Smooth muscle cell (in vitro differentiated cells): ENCODE measurements at regions not wholly inside any gene's neighbourhood (a gene's known extent, or its start where the extent isn't known, plus 50 kb on each side); places are given as distances from the start of the nearest gene placed in this dataset.

Experiments
- DNase-seq: peaks from one replicate; lab custom pipeline; 2025; ENCODE audit not compliant: unreplicated experiment; lab: John Stamatoyannopoulos, UW
- H2AFZ ChIP-seq: fragments of 200-600 bp; sonication (generic); 2 replicates; pipeline ENCODE4 v1.6.0; 2016; ENCODE audit warnings: antibody characterized with exemption, low read depth, mild to moderate bottlenecking
- H3F3A ChIP-seq: fragments of 200-600 bp; sonication (generic); 2 replicates; pipeline ENCODE4 v1.6.0; 2017; ENCODE audit warnings: antibody characterized with exemption, low read depth
- H3K27ac ChIP-seq: fragments of 200-600 bp; sonication (generic); 2 replicates; pipeline ENCODE4 v1.5.1; 2016; ENCODE audit warnings: low read depth, mild to moderate bottlenecking
- H3K27me3 ChIP-seq: fragments of 200-600 bp; sonication (generic); 2 replicates; pipeline ENCODE4 v1.6.1; 2016; ENCODE audit warnings: low read depth, mild to moderate bottlenecking
- H3K36me3 ChIP-seq: fragments of 200-600 bp; sonication (generic); 2 replicates; pipeline ENCODE4 v1.5.1; 2016; ENCODE audit warnings: low read depth
- H3K4me1 ChIP-seq: fragments of 200-600 bp; sonication (generic); 2 replicates; pipeline ENCODE4 v1.5.1; 2016; ENCODE audit warnings: low read depth
- H3K4me2 ChIP-seq: fragments of 200-600 bp; sonication (generic); 2 replicates; pipeline ENCODE4 v1.6.0; 2016; ENCODE audit warnings: mild to moderate bottlenecking
- H3K4me3 ChIP-seq: fragments of 200-600 bp; sonication (generic); 2 replicates; pipeline ENCODE4 v1.5.1; 2016; ENCODE audit warnings: mild to moderate bottlenecking
- H3K79me2 ChIP-seq: fragments of 200-600 bp; sonication (generic); 2 replicates; pipeline ENCODE4 v1.6.0; 2016; ENCODE audit warnings: low read depth, mild to moderate bottlenecking
- H3K9ac ChIP-seq: fragments of 200-600 bp; sonication (generic); 2 replicates; pipeline ENCODE4 v1.6.0; 2016; ENCODE audit warnings: low read depth
- H3K9me3 ChIP-seq: fragments of 200-600 bp; sonication (generic); replicated peaks from 2 replicates; pipeline ENCODE4 v1.5.1; 2016; ENCODE audit warnings: low read depth
- H4K20me1 ChIP-seq: fragments of 200-600 bp; sonication (generic); 2 replicates; pipeline ENCODE4 v1.6.0; 2016; ENCODE audit warnings: low read depth
- WGBS: methylation state at CpG from one replicate; pipeline ENCODE4 v1.1.7; 2016; ENCODE audit warnings: low lambda C conversion rate; 5-methylcytosine and 5-hydroxymethylcytosine counted together
- TF ChIP-seq, protein P1 (sequence below): fragments of 200-600 bp; sonication (generic); IDR thresholded peaks from 2 replicates; pipeline ENCODE4 v1.5.1; 2017; ENCODE audit warnings: borderline replicate concordance, mild to moderate bottlenecking, antibody characterized with exemption; ENCODE audit not compliant: insufficient read depth, poor library complexity, severe bottlenecking

DNA sequence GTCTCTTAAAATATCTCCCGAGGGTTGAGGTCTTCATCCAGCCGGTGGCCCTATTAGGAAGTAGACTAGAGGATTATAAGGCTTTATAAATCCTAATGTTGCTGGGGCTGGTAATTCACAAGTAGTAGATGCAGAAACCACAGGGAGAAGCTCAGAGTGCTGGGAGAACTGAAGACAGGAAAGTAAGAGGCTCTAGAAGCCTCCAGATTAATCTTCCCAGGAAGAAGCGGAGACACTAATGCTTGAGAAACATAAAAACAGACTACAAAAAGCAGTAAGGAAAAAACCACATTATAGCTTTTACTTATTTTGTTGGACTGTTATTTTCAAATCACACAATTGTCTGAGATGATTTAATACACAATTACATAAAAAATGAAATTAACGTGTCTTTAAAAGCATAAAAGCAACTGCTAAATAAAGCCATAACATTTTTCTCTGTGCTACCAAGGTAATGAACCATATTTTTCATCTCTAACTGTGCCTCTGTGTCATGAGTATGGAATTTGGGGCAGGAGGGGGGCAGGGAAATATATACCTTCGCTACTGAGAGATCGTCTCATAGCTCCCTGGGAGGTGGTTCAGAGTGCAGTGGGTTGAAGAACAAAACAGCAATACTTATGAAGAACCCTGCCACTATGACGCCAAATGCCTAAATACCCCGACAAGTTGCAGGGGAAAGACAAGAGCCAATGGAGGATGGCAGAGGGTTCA is 806.2 kb upstream of the WWC1 start:
- Histone ChIP-seq H3K79me2 (no peaks in the 10 kb centered on the region), H3K27ac (peak overlapping the region; percentile 26), H3K4me3 (no peak overlapping the region), H3K4me1 (no peaks in the 10 kb centered on the region), H3F3A (no peaks in the 10 kb centered on the region), H3K36me3 (no peaks in the 10 kb centered on the region), H3K9me3 (no peaks in the 10 kb centered on the region), H2AFZ (peak overlapping the region; percentile 11), H4K20me1 (no peaks in the 10 kb centered on the region), H3K4me2 (peak overlapping the region; percentile 20), H3K9ac (no peak overlapping the region), H3K27me3 (no peaks in the 10 kb centered on the region)
- WGBS = 63% methylated on average over 8 of the region's 8 CpGs
- no peak for DNase-seq
- TF ChIP-seq, protein P1, sequence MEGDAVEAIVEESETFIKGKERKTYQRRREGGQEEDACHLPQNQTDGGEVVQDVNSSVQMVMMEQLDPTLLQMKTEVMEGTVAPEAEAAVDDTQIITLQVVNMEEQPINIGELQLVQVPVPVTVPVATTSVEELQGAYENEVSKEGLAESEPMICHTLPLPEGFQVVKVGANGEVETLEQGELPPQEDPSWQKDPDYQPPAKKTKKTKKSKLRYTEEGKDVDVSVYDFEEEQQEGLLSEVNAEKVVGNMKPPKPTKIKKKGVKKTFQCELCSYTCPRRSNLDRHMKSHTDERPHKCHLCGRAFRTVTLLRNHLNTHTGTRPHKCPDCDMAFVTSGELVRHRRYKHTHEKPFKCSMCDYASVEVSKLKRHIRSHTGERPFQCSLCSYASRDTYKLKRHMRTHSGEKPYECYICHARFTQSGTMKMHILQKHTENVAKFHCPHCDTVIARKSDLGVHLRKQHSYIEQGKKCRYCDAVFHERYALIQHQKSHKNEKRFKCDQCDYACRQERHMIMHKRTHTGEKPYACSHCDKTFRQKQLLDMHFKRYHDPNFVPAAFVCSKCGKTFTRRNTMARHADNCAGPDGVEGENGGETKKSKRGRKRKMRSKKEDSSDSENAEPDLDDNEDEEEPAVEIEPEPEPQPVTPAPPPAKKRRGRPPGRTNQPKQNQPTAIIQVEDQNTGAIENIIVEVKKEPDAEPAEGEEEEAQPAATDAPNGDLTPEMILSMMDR = no peak

DNA sequence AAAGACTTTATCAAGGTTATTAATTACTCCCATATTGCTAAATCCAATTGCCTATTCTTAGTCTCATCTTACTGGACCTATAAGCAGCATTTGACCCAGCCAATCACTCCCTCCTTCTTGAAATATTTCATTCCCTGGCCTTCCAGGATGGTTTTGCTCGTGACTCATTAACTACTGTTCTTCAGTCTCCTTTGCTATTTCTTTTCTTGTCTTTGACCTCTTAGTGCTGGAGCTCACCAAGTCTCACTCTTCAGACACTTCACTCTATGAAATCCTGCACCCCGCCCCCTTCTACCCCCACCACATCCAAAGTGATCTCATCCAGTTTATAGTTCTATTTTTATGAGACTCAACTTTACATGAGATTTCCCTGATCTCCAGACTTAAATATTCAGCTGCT is 803.1 kb upstream of the WWC1 start:
- H3K27ac ChIP-seq = no peak overlapping the region
- no peaks in the 10 kb centered on the region for H3K9me3 ChIP-seq
- no peaks in the 10 kb centered on the region for H3K36me3 ChIP-seq
- 81% methylated on average over 2 of the region's 2 CpGs for WGBS
- no peak for DNase-seq
- H3K4me2 ChIP-seq = no peak overlapping the region
- TF ChIP-seq, protein P1 = no peak
- no peak overlapping the region for H2AFZ ChIP-seq
- H3K79me2 ChIP-seq = no peaks in the 10 kb centered on the region
- H4K20me1 ChIP-seq = no peaks in the 10 kb centered on the region
- H3K4me1 ChIP-seq = no peaks in the 10 kb centered on the region
- H3F3A ChIP-seq = no peaks in the 10 kb centered on the region
- no peak overlapping the region for H3K9ac ChIP-seq
- no peaks in the 10 kb centered on the region for H3K27me3 ChIP-seq
- H3K4me3 ChIP-seq = no peak overlapping the region

DNA sequence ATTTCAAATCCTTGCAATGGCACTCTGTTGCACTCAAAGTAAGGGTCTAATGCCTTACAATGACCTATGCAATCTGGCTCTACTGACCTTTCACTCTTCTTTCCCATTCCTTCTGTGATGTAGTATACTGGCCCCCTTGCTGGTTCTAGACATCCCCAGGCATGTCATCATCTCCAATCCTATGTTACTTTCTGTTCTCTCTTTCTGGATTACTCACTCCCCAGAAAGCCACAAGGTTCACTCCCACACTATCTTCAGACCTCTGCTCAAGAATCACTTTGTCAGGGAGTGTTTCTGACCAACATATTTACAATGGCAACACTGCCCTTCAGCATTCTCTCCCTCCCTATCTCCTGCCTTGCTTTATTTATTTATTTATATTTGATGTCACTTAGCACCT is 802.2 kb upstream of the WWC1 start:
- Histone ChIP-seq H3K9ac (no peak overlapping the region), H3K9me3 (no peaks in the 10 kb centered on the region), H3K4me3 (no peak overlapping the region), H3K4me2 (no peak overlapping the region), H3F3A (no peaks in the 10 kb centered on the region), H4K20me1 (no peaks in the 10 kb centered on the region), H3K79me2 (no peaks in the 10 kb centered on the region), H3K36me3 (no peaks in the 10 kb centered on the region), H3K27ac (no peak overlapping the region), H3K27me3 (no peaks in the 10 kb centered on the region), H3K4me1 (no peaks in the 10 kb centered on the region), H2AFZ (no peak overlapping the region)
- TF ChIP-seq, protein P1 = no peak
- no peak for DNase-seq
